ENCODE measurements at regions not wholly inside any gene's neighbourhood (a gene's known extent, or its start where the extent isn't known, plus 50 kb on each side); places are given as distances from the start of the nearest gene placed in this dataset.
A peak's percentile ranks its signal among the peaks of the same experiment; 100 is the strongest.

- no peak overlapping the region for H3K4me3 ChIP-seq (ENCODE audit: low read depth, low read length)
- DNase-seq (ENCODE audit: low read depth) = no peak
- TF ChIP-seq CTCF (IDR thresholded peaks at IDR 0.05; ENCODE audit: low read depth, low read length, missing control alignments) = no peak
- in situ Hi-C loops (cut with HindIII; ENCODE audit: low sequenced_read_pairs) = no loop called here
These were observed 825.5 kb downstream of the BCL11B start for GRCh38 chr14:98446508-98446907.

- TF ChIP-seq CTCF (IDR thresholded peaks at IDR 0.05; ENCODE audit: low read depth, low read length, missing control alignments) = no peak
- in situ Hi-C loops (cut with HindIII; ENCODE audit: low sequenced_read_pairs) = no loop called here
- no peak overlapping the region for H3K4me3 ChIP-seq (ENCODE audit: low read depth, low read length)
- no peak for DNase-seq (ENCODE audit: low read depth)
These were observed 815.8 kb downstream of the BCL11B start for GRCh38 chr14:98456231-98456630.

- no peak overlapping the region for H3K4me3 ChIP-seq (ENCODE audit: low read depth, low read length)
- no peak for TF ChIP-seq CTCF (IDR thresholded peaks at IDR 0.05; ENCODE audit: low read depth, low read length, missing control alignments)
- in situ Hi-C loops (cut with HindIII; ENCODE audit: low sequenced_read_pairs) = no loop called here
- DNase-seq (ENCODE audit: low read depth) = no peak
These were observed 813.3 kb downstream of the BCL11B start for GRCh38 chr14:98458702-98459101.

- H3K4me3 ChIP-seq (ENCODE audit: low read depth, low read length) = no peak overlapping the region
- DNase-seq (ENCODE audit: low read depth) = no peak
- in situ Hi-C loops (cut with HindIII; ENCODE audit: low sequenced_read_pairs) = no loop called here
- no peak for TF ChIP-seq CTCF (IDR thresholded peaks at IDR 0.05; ENCODE audit: low read depth, low read length, missing control alignments)
These were observed 809.1 kb downstream of the BCL11B start for GRCh38 chr14:98462908-98463307.

GRCh38 chr14:98466807-98467206 is 805.2 kb downstream of the BCL11B start:
- DNase-seq (ENCODE audit: low read depth) = peak; percentile 31
- in situ Hi-C loops (cut with HindIII; ENCODE audit: low sequenced_read_pairs) = no loop called here
- no peak overlapping the region for H3K4me3 ChIP-seq (ENCODE audit: low read depth, low read length)
- no peak for TF ChIP-seq CTCF (IDR thresholded peaks at IDR 0.05; ENCODE audit: low read depth, low read length, missing control alignments)

GRCh38 chr14:98470663-98471062 is 801.3 kb downstream of the BCL11B start:
- in situ Hi-C loops (cut with HindIII; ENCODE audit: low sequenced_read_pairs) = no loop called here
- DNase-seq (ENCODE audit: low read depth) = no peak
- TF ChIP-seq CTCF (IDR thresholded peaks at IDR 0.05; ENCODE audit: low read depth, low read length, missing control alignments) = no peak
- H3K4me3 ChIP-seq (ENCODE audit: low read depth, low read length) = no peak overlapping the region

- no peak overlapping the region for H3K4me3 ChIP-seq (ENCODE audit: low read depth, low read length)
- DNase-seq (ENCODE audit: low read depth) = no peak
- no peak for TF ChIP-seq CTCF (IDR thresholded peaks at IDR 0.05; ENCODE audit: low read depth, low read length, missing control alignments)
- in situ Hi-C loops (cut with HindIII; ENCODE audit: low sequenced_read_pairs) = no loop called here
These were observed 797.1 kb downstream of the BCL11B start for GRCh38 chr14:98474900-98475299.
